ENCODE measurements at regions not wholly inside any gene's neighbourhood (a gene's known extent, or its start where the extent isn't known, plus 50 kb on each side); places are given as distances from the start of the nearest gene placed in this dataset.
"Not testable (repeated sequence)": the region's sequence is repeated elsewhere in the genome, so short reads cannot be mapped to it uniquely, and the experiment has no call there.

- Mint-ChIP-seq H3K27ac (no peak overlapping the region), H3K4me1 (no peaks in the 10 kb centered on the region), H3K9me3 (peaks cover 5% of the 10 kb centered on the region), H3K36me3 (ENCODE audit: low read depth) (no peaks in the 10 kb centered on the region), H3K4me3 (no peak overlapping the region), H3K27me3 (peaks cover 4% of the 10 kb centered on the region)
- no peak for ATAC-seq (replicated peaks)
These were observed 218.8 kb downstream of the TFAP2A start for GRCh38 chr6:10196090-10196489.

GRCh38 chr6:10194816-10195672, 219.8 kb downstream of the TFAP2A start:
- no peak overlapping the region for H3K4me3 Mint-ChIP-seq
- no peaks in the 10 kb centered on the region for H3K4me1 Mint-ChIP-seq
- H3K27ac Mint-ChIP-seq = no peak overlapping the region
- no peak for ATAC-seq (replicated peaks)
- no peaks in the 10 kb centered on the region for H3K9me3 Mint-ChIP-seq
- H3K36me3 Mint-ChIP-seq (ENCODE audit: low read depth) = no peaks in the 10 kb centered on the region
- no peaks in the 10 kb centered on the region for H3K27me3 Mint-ChIP-seq

- H3K36me3 Mint-ChIP-seq (ENCODE audit: low read depth) = no peaks in the 10 kb centered on the region
- H3K4me3 Mint-ChIP-seq = no peak overlapping the region
- H3K9me3 Mint-ChIP-seq = peaks cover 3% of the 10 kb centered on the region
- H3K4me1 Mint-ChIP-seq = no peaks in the 10 kb centered on the region
- ATAC-seq (replicated peaks) = no peak
- peaks cover 4% of the 10 kb centered on the region for H3K27me3 Mint-ChIP-seq
- H3K27ac Mint-ChIP-seq = no peak overlapping the region
These were observed 221.6 kb downstream of the TFAP2A start for GRCh38 chr6:10193321-10193720.

- Mint-ChIP-seq H3K36me3 (ENCODE audit: low read depth) (no peaks in the 10 kb centered on the region), H3K27ac (no peak overlapping the region), H3K4me1 (no peaks in the 10 kb centered on the region), H3K9me3 (peaks cover 11% of the 10 kb centered on the region), H3K27me3 (peaks cover 9% of the 10 kb centered on the region), H3K4me3 (no peak overlapping the region)
- ATAC-seq (replicated peaks) = no peak
These were observed 224.8 kb downstream of the TFAP2A start for GRCh38 chr6:10190042-10190441.

GRCh38 chr6:10184371-10185227, 230.3 kb downstream of the TFAP2A start:
- no peak overlapping the region for H3K27ac Mint-ChIP-seq
- peaks cover 9% of the 10 kb centered on the region for H3K27me3 Mint-ChIP-seq
- no peak for ATAC-seq (replicated peaks)
- H3K4me1 Mint-ChIP-seq = no peaks in the 10 kb centered on the region
- peaks cover 14% of the 10 kb centered on the region for H3K9me3 Mint-ChIP-seq
- no peaks in the 10 kb centered on the region for H3K36me3 Mint-ChIP-seq (ENCODE audit: low read depth)
- H3K4me3 Mint-ChIP-seq = no peak overlapping the region

- Mint-ChIP-seq H3K27me3 (no peaks in the 10 kb centered on the region), H3K9me3 (peaks cover 3% of the 10 kb centered on the region), H3K4me3 (no peak overlapping the region), H3K36me3 (ENCODE audit: low read depth) (no peaks in the 10 kb centered on the region), H3K4me1 (no peaks in the 10 kb centered on the region), H3K27ac (no peak overlapping the region)
- ATAC-seq (replicated peaks) = no peak
These were observed 234.5 kb downstream of the TFAP2A start for GRCh38 chr6:10180138-10181074.

- ATAC-seq (replicated peaks) = no peak
- Mint-ChIP-seq H3K27ac (no peak overlapping the region), H3K4me3 (no peak overlapping the region), H3K9me3 (no peaks in the 10 kb centered on the region), H3K36me3 (ENCODE audit: low read depth) (no peaks in the 10 kb centered on the region), H3K4me1 (no peaks in the 10 kb centered on the region), H3K27me3 (no peaks in the 10 kb centered on the region)
These were observed 237.2 kb downstream of the TFAP2A start for GRCh38 chr6:10177704-10178103.

- H3K36me3 Mint-ChIP-seq (ENCODE audit: low read depth) = no peaks in the 10 kb centered on the region
- peaks cover 5% of the 10 kb centered on the region for H3K9me3 Mint-ChIP-seq
- H3K27ac Mint-ChIP-seq = no peak overlapping the region
- no peaks in the 10 kb centered on the region for H3K4me1 Mint-ChIP-seq
- H3K27me3 Mint-ChIP-seq = no peaks in the 10 kb centered on the region
- ATAC-seq (replicated peaks) = no peak
- no peak overlapping the region for H3K4me3 Mint-ChIP-seq
These were observed 239.5 kb downstream of the TFAP2A start for GRCh38 chr6:10175362-10175761.

GRCh38 chr6:10174761-10175160, 240.1 kb downstream of the TFAP2A start:
- H3K27ac Mint-ChIP-seq = no peak overlapping the region
- H3K36me3 Mint-ChIP-seq (ENCODE audit: low read depth) = no peaks in the 10 kb centered on the region
- H3K27me3 Mint-ChIP-seq = no peaks in the 10 kb centered on the region
- ATAC-seq (replicated peaks) = no peak
- H3K4me3 Mint-ChIP-seq = no peak overlapping the region
- peaks cover 5% of the 10 kb centered on the region for H3K9me3 Mint-ChIP-seq
- H3K4me1 Mint-ChIP-seq = no peaks in the 10 kb centered on the region

- H3K4me1 Mint-ChIP-seq = no peaks in the 10 kb centered on the region
- peaks cover 5% of the 10 kb centered on the region for H3K9me3 Mint-ChIP-seq
- H3K27ac Mint-ChIP-seq = no peak overlapping the region
- H3K27me3 Mint-ChIP-seq = no peaks in the 10 kb centered on the region
- H3K36me3 Mint-ChIP-seq (ENCODE audit: low read depth) = no peaks in the 10 kb centered on the region
- ATAC-seq (replicated peaks) = no peak
- H3K4me3 Mint-ChIP-seq = no peak overlapping the region
These were observed 240.8 kb downstream of the TFAP2A start for GRCh38 chr6:10174056-10174455.

- not testable (repeated sequence) for H3K9me3 Mint-ChIP-seq; H3K27ac Mint-ChIP-seq; H3K27me3 Mint-ChIP-seq; ATAC-seq (replicated peaks); H3K4me1 Mint-ChIP-seq; H3K4me3 Mint-ChIP-seq; H3K36me3 Mint-ChIP-seq (ENCODE audit: low read depth)
These were observed 243.2 kb downstream of the TFAP2A start for GRCh38 chr6:10171706-10172105.

GRCh38 chr6:10170816-10171215, 244.1 kb downstream of the TFAP2A start:
- no peak for ATAC-seq (replicated peaks)
- H3K4me3 Mint-ChIP-seq = no peak overlapping the region
- no peaks in the 10 kb centered on the region for H3K27me3 Mint-ChIP-seq
- H3K36me3 Mint-ChIP-seq (ENCODE audit: low read depth) = no peaks in the 10 kb centered on the region
- peaks cover 5% of the 10 kb centered on the region for H3K9me3 Mint-ChIP-seq
- H3K4me1 Mint-ChIP-seq = no peaks in the 10 kb centered on the region
- H3K27ac Mint-ChIP-seq = no peak overlapping the region

- Mint-ChIP-seq H3K9me3 (peaks cover 5% of the 10 kb centered on the region), H3K4me1 (no peaks in the 10 kb centered on the region), H3K27me3 (peaks cover 4% of the 10 kb centered on the region), H3K27ac (no peak overlapping the region), H3K36me3 (ENCODE audit: low read depth) (no peaks in the 10 kb centered on the region), H3K4me3 (no peak overlapping the region)
- no peak for ATAC-seq (replicated peaks)
These were observed 248.8 kb downstream of the TFAP2A start for GRCh38 chr6:10166031-10166430.

All from activated T-helper 17 cell treated with anti-CD3 and anti-CD28 coated beads, Interleukin-2, amount 50 U/mL, for 72 hours (primary cell).